ENCODE measurements at regions not wholly inside any gene's neighbourhood (a gene's known extent, or its start where the extent isn't known, plus 50 kb on each side); places are given as distances from the start of the nearest gene placed in this dataset.

GRCh38 chr21:32147041-32147440, 131.8 kb downstream of the MIS18A start:
- Histone ChIP-seq H3K4me1 (ENCODE audit: control insufficient read depth, insufficient read depth, low read length) (peaks cover 7% of the 10 kb centered on the region; the same call in 1 of the 2 replicates), H3K27ac (ENCODE audit: low read depth, low read length) (no peak overlapping the region), H3K36me3 (ENCODE audit: control insufficient read depth, insufficient read depth, low read length) (no peaks in the 10 kb centered on the region), H3K9ac (ENCODE audit: low read length) (no peak overlapping the region), H3K9me3 (ENCODE audit: control insufficient read depth, insufficient read depth, low read depth, low read length) (no peaks in the 10 kb centered on the region), H3K27me3 (ENCODE audit: control insufficient read depth, insufficient read depth, low read length) (no peaks in the 10 kb centered on the region), H3K4me3 (ENCODE audit: low read depth, low read length) (no peak overlapping the region)

DNA sequence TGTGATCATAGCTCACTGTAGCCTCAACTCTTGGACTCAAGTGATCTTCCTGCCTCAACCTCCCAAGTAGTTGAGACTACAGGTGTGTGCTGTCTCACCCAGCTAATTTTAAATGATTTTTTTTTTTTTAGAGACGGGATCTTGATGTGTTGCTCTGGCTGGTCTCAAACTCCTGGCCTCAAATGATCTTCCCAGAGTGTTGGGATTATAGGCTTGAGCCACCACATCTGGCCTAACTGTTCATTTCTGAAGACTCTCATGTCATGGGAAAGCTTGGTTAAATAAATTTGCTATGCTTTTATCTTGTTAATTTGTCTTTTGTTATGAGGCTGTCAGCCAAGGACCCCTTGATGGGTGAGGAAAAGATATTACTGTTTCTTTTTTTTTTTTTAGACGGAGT, 134.0 kb downstream of the MIS18A start:
- H3K27me3 ChIP-seq (ENCODE audit: control insufficient read depth, insufficient read depth, low read length): no peaks in the 10 kb centered on the region
- peaks cover 7% of the 10 kb centered on the region; the same call in 1 of the 2 replicates for H3K4me1 ChIP-seq (ENCODE audit: control insufficient read depth, insufficient read depth, low read length)
- no peak overlapping the region for H3K9ac ChIP-seq (ENCODE audit: low read length)
- no peak overlapping the region for H3K4me3 ChIP-seq (ENCODE audit: low read depth, low read length)
- no peak overlapping the region for H3K27ac ChIP-seq (ENCODE audit: low read depth, low read length)
- no peaks in the 10 kb centered on the region for H3K9me3 ChIP-seq (ENCODE audit: control insufficient read depth, insufficient read depth, low read depth, low read length)
- H3K36me3 ChIP-seq (ENCODE audit: control insufficient read depth, insufficient read depth, low read length): no peaks in the 10 kb centered on the region

DNA sequence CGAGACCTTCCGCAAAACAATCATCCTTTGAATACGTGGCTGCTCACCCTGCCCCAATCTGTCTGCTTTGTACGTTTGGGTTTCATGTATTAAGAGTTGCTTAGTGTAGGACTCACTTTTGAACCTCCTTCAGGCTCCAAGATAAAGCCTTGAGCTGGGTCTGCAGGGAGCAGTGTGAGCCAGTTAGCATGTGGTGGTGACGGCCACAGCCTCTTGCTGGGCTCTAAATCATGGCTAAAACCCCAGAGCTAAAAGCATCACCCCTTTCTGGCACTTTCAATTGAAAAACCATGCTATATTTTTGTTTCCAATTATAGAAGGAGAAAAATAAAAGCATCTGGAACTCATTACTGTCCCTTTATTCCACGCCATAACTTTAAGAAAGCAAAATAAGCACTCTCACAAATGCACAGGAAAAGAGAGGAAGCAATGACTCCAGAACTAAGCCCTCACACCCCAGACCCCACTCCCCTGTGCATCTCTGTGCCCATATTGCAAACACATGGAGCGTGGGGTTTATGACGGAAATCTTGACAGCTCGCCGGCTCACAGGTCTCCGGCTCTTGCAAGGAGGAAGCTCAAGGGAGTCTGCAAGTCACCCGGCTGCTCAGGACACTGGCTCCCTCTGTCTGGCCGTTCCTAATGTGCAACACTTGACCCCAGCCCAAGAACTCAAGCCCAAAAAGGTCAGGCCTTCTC, 135.5 kb downstream of the MIS18A start:
- Histone ChIP-seq H3K27me3 (ENCODE audit: control insufficient read depth, insufficient read depth, low read length) (no peaks in the 10 kb centered on the region), H3K27ac (ENCODE audit: low read depth, low read length) (no peak overlapping the region), H3K4me1 (ENCODE audit: control insufficient read depth, insufficient read depth, low read length) (peaks cover 7% of the 10 kb centered on the region; the same call in 1 of the 2 replicates), H3K9ac (ENCODE audit: low read length) (no peak overlapping the region), H3K36me3 (ENCODE audit: control insufficient read depth, insufficient read depth, low read length) (no peaks in the 10 kb centered on the region), H3K9me3 (ENCODE audit: control insufficient read depth, insufficient read depth, low read depth, low read length) (no peaks in the 10 kb centered on the region), H3K4me3 (ENCODE audit: low read depth, low read length) (no peak overlapping the region)

- Histone ChIP-seq H3K9ac (ENCODE audit: low read length) (no peak overlapping the region), H3K27ac (ENCODE audit: low read depth, low read length) (no peak overlapping the region), H3K36me3 (ENCODE audit: control insufficient read depth, insufficient read depth, low read length) (no peaks in the 10 kb centered on the region), H3K4me3 (ENCODE audit: low read depth, low read length) (no peak overlapping the region), H3K27me3 (ENCODE audit: control insufficient read depth, insufficient read depth, low read length) (no peaks in the 10 kb centered on the region), H3K4me1 (ENCODE audit: control insufficient read depth, insufficient read depth, low read length) (peaks cover 7% of the 10 kb centered on the region; the same call in 1 of the 2 replicates), H3K9me3 (ENCODE audit: control insufficient read depth, insufficient read depth, low read depth, low read length) (peaks cover 6% of the 10 kb centered on the region; the same call in 1 of the 2 replicates)
Observed at GRCh38 chr21:32141318-32141633, 137.6 kb downstream of the MIS18A start.

DNA sequence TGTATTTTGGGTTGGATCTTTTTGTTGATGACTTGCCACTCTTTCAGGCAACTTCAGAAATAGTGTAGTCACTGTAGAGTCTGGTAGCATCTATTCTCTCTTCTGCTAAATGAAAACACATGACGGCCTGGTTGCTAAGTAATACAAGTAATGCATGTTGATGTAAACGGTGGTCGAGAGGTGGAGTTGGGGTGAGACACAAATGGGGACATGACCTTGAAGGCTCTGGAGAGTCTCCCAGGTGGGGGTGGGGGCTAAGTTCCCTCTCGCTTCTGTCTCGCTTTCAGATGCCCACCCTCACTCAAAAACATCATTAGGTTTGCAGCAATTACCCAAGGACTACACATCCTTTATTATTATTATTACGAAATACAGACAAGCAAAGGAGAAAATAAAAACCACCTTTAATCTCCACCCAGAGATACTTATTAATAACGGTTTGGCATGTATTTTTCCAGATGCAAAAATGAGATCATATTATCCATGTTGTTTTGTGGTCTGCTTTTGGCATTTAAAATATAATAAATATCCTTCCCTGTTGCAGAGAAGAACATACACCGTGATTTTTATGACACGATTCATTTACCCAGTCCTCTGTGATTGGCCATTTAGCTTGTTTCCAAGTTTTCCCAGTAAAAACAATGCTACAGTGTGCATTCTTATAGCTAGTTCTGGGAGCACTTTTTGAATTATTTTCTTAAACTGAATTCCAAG, 138.1 kb downstream of the MIS18A start:
- Histone ChIP-seq H3K4me3 (ENCODE audit: low read depth, low read length) (no peak overlapping the region), H3K27me3 (ENCODE audit: control insufficient read depth, insufficient read depth, low read length) (no peaks in the 10 kb centered on the region), H3K27ac (ENCODE audit: low read depth, low read length) (no peak overlapping the region), H3K4me1 (ENCODE audit: control insufficient read depth, insufficient read depth, low read length) (peaks cover 7% of the 10 kb centered on the region; the same call in 1 of the 2 replicates), H3K9me3 (ENCODE audit: control insufficient read depth, insufficient read depth, low read depth, low read length) (peaks cover 6% of the 10 kb centered on the region; the same call in 1 of the 2 replicates), H3K36me3 (ENCODE audit: control insufficient read depth, insufficient read depth, low read length) (no peaks in the 10 kb centered on the region), H3K9ac (ENCODE audit: low read length) (no peak overlapping the region)

- Histone ChIP-seq H3K27ac (ENCODE audit: low read depth, low read length) (no peak overlapping the region), H3K36me3 (ENCODE audit: control insufficient read depth, insufficient read depth, low read length) (no peaks in the 10 kb centered on the region), H3K4me1 (ENCODE audit: control insufficient read depth, insufficient read depth, low read length) (peaks cover 7% of the 10 kb centered on the region; the same call in 1 of the 2 replicates)
Observed at GRCh38 chr21:32140151-32140550, 138.7 kb downstream of the MIS18A start.

GRCh38 chr21:32138658-32139057, 140.2 kb downstream of the MIS18A start:
- H3K9ac ChIP-seq (ENCODE audit: low read length): no peak overlapping the region
- H3K9me3 ChIP-seq (ENCODE audit: control insufficient read depth, insufficient read depth, low read depth, low read length): peaks cover 6% of the 10 kb centered on the region; the same call in 1 of the 2 replicates
- no peaks in the 10 kb centered on the region for H3K27me3 ChIP-seq (ENCODE audit: control insufficient read depth, insufficient read depth, low read length)
- no peak overlapping the region for H3K27ac ChIP-seq (ENCODE audit: low read depth, low read length)
- peaks cover 7% of the 10 kb centered on the region; the same call in 1 of the 2 replicates for H3K4me1 ChIP-seq (ENCODE audit: control insufficient read depth, insufficient read depth, low read length)
- no peak overlapping the region for H3K4me3 ChIP-seq (ENCODE audit: low read depth, low read length)
- no peaks in the 10 kb centered on the region for H3K36me3 ChIP-seq (ENCODE audit: control insufficient read depth, insufficient read depth, low read length)

More at GRCh38 chr21:32140151-32140550, 138.7 kb downstream of the MIS18A start:
- no peak overlapping the region for H3K4me3 ChIP-seq (ENCODE audit: low read depth, low read length)
- H3K9ac ChIP-seq (ENCODE audit: low read length): no peak overlapping the region
- no peaks in the 10 kb centered on the region for H3K27me3 ChIP-seq (ENCODE audit: control insufficient read depth, insufficient read depth, low read length)
- peaks cover 6% of the 10 kb centered on the region; the same call in 1 of the 2 replicates for H3K9me3 ChIP-seq (ENCODE audit: control insufficient read depth, insufficient read depth, low read depth, low read length)

GRCh38 chr21:32137931-32138330, 140.9 kb downstream of the MIS18A start:
- H3K4me3 ChIP-seq (ENCODE audit: low read depth, low read length): no peak overlapping the region
- no peaks in the 10 kb centered on the region for H3K27me3 ChIP-seq (ENCODE audit: control insufficient read depth, insufficient read depth, low read length)
- H3K9ac ChIP-seq (ENCODE audit: low read length): no peak overlapping the region
- peaks cover 6% of the 10 kb centered on the region; the same call in 1 of the 2 replicates for H3K9me3 ChIP-seq (ENCODE audit: control insufficient read depth, insufficient read depth, low read depth, low read length)
- H3K27ac ChIP-seq (ENCODE audit: low read depth, low read length): no peak overlapping the region
- peaks cover 4% of the 10 kb centered on the region; the same call in 1 of the 2 replicates for H3K4me1 ChIP-seq (ENCODE audit: control insufficient read depth, insufficient read depth, low read length)
- no peaks in the 10 kb centered on the region for H3K36me3 ChIP-seq (ENCODE audit: control insufficient read depth, insufficient read depth, low read length)

DNA sequence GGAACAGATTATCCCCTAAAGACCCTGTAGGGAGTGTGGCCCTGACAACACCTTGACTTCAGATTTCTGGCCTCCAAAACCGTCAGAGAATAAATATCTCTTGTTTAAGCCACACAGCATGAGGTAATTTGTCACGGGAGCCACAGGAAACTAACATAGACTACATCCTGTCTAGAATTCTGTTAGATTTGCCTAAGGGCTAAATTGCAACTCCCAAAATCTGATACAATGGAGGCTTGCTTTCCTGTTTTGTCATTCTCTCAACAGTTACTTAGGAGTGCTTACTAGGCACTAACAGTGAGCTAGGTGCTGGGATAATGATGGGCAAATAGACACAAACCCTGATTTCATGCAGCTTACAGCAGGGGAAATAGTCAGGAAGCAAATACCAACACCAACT, 141.6 kb downstream of the MIS18A start:
- Histone ChIP-seq H3K4me3 (ENCODE audit: low read depth, low read length) (no peak overlapping the region), H3K27ac (ENCODE audit: low read depth, low read length) (no peak overlapping the region), H3K27me3 (ENCODE audit: control insufficient read depth, insufficient read depth, low read length) (no peaks in the 10 kb centered on the region), H3K9ac (ENCODE audit: low read length) (no peak overlapping the region), H3K9me3 (ENCODE audit: control insufficient read depth, insufficient read depth, low read depth, low read length) (peaks cover 6% of the 10 kb centered on the region; the same call in 1 of the 2 replicates), H3K36me3 (ENCODE audit: control insufficient read depth, insufficient read depth, low read length) (no peaks in the 10 kb centered on the region), H3K4me1 (ENCODE audit: control insufficient read depth, insufficient read depth, low read length) (peaks cover under 1% of the 10 kb centered on the region; the same call in 1 of the 2 replicates)

DNA sequence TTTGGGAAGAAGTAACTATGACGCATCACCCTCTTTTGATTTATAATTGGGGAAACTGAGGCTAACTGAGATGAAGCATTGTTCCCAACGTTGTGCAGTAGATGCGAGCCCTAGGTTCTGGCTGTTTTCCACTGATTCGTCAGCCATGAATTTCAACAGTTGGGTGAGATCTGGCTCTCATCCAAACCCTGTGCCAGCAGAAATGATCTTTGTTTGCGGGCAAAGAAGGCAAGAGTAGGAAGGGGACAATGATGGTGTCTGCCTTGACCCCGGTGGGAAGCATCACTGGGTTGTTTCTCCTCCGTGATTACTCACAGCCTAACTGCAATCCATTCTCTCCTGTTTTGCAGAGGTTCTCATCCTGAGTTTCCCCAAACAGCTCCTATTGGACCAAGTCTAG, 142.3 kb downstream of the MIS18A start:
- H3K9me3 ChIP-seq (ENCODE audit: control insufficient read depth, insufficient read depth, low read depth, low read length): peaks cover 6% of the 10 kb centered on the region; the same call in 1 of the 2 replicates
- no peaks in the 10 kb centered on the region for H3K36me3 ChIP-seq (ENCODE audit: control insufficient read depth, insufficient read depth, low read length)
- peaks cover 7% of the 10 kb centered on the region; the same call in 1 of the 2 replicates for H3K4me1 ChIP-seq (ENCODE audit: control insufficient read depth, insufficient read depth, low read length)
- no peak overlapping the region for H3K27ac ChIP-seq (ENCODE audit: low read depth, low read length)
- H3K9ac ChIP-seq (ENCODE audit: low read length): no peak overlapping the region
- H3K27me3 ChIP-seq (ENCODE audit: control insufficient read depth, insufficient read depth, low read length): no peaks in the 10 kb centered on the region
- H3K4me3 ChIP-seq (ENCODE audit: low read depth, low read length): no peak overlapping the region

Data from HUES6 (cell line).